HepG2 (cell line): ENCODE measurements at regions not wholly inside any gene's neighbourhood (a gene's known extent, or its start where the extent isn't known, plus 50 kb on each side); places are given as distances from the start of the nearest gene placed in this dataset.

Experiments used
- ATAC-seq: fragments of 200-7000 bp; cut with Tn5 transposase; 3 replicates; pipeline ENCODE4 v1.9.1; 2020; ENCODE audit warnings: mild to moderate bottlenecking, moderate library complexity
- BruUV-seq: library from RNA; stranded (reverse); fragments of 400-500 nt; replicated peaks from 2 replicates; lab custom pipeline; 2021; lab: Mats Ljungman, UMichigan
- CTCF ChIA-PET: fragments of 300-600 bp; formaldehyde crosslinking; extraction: SDS; loops from one replicate; lab custom pipeline; 2021; ENCODE audit warnings: low total read pairs, inconsistent platforms, low intra/inter-chr PET ratio; lab: Yijun Ruan, JAX
- POLR2A ChIA-PET: fragments of 350-600 bp; sonication (Branson Sonifier 250); formaldehyde crosslinking; loops from one replicate; lab custom pipeline; 2020; ENCODE audit warnings: antibody characterized with exemption, inconsistent platforms; lab: Yijun Ruan, JAX
- DNase-seq: peaks from one replicate; pipeline ENCODE4 v3.0.0-alpha.2; 2015; ENCODE audit warnings: low spot score
- FAIRE-seq: peaks from 3 replicates; lab custom pipeline; 2011; peaks lifted over from hg19 to GRCh38; lab: Jason Lieb, UNC
- H2AFZ ChIP-seq: one replicate; pipeline ENCODE4 v1.6.1; 2011; ENCODE audit warnings: low read length, inconsistent platforms
- H3K27ac ChIP-seq: fragments of 300-600 bp; 3 replicates; pipeline ENCODE4 v1.8.0; 2011; ENCODE audit warnings: mixed run types, mild to moderate bottlenecking, mixed read lengths, low read length, inconsistent platforms; ENCODE audit not compliant: insufficient read depth; ENCODE audit errors: extremely low read length
- H3K27me3 ChIP-seq, 2 experiments: fragments of 200-600 bp in 1 of 2; 2 replicates in 1 of 2; 3 replicates in 1 of 2; pipeline versions ENCODE4 v1.6.0 to v1.8.0; 2011; ENCODE audit warnings: low read length in 2 of 2, mild to moderate bottlenecking in 2 of 2, moderate library complexity in 2 of 2, inconsistent platforms in 1 of 2; ENCODE audit not compliant: insufficient read depth in 2 of 2, control insufficient read depth in 1 of 2
- H3K36me3 ChIP-seq, 2 experiments: fragments of 200-600 bp in 1 of 2; replicated peaks in 1 of 2; 2 replicates in 1 of 2; 3 replicates in 1 of 2; pipeline versions ENCODE4 v1.5.1 to v1.8.0; 2011; ENCODE audit warnings: low read length in 2 of 2, inconsistent platforms in 1 of 2; ENCODE audit not compliant: insufficient read depth in 2 of 2, control insufficient read depth in 1 of 2
- H3K4me1 ChIP-seq: 2 replicates; pipeline ENCODE4 v1.5.1; 2012; ENCODE audit warnings: low read length, inconsistent platforms; ENCODE audit not compliant: insufficient read depth
- H3K4me2 ChIP-seq: 2 replicates; pipeline ENCODE4 v1.6.0; 2011; ENCODE audit warnings: low read depth, low read length, inconsistent platforms
- H3K4me3 ChIP-seq, 3 experiments: fragments of 200-600 bp in 1 of 3; sonication (generic), shearing (Covaris generic) in 1 of 3; replicated peaks in 1 of 3; 2 replicates each; pipeline ENCODE4 v1.5.1; 2011 to 2016; ENCODE audit warnings: low read length in 3 of 3, inconsistent platforms in 2 of 3, low read depth in 2 of 3, mild to moderate bottlenecking in 2 of 3, control low read depth in 1 of 3, mixed read lengths in 1 of 3; ENCODE audit not compliant: insufficient read depth in 1 of 3
- H3K79me2 ChIP-seq: one replicate; pipeline ENCODE4 v1.6.1; 2011; ENCODE audit warnings: low read length, inconsistent platforms; ENCODE audit not compliant: insufficient read depth
- H3K9ac ChIP-seq: 2 replicates; pipeline ENCODE4 v1.6.0; 2011; ENCODE audit warnings: mild to moderate bottlenecking, low read depth, low read length, inconsistent platforms; ENCODE audit not compliant: insufficient read depth
- H3K9me3 ChIP-seq: 2 replicates; pipeline ENCODE4 v1.5.1; 2012; ENCODE audit warnings: mild to moderate bottlenecking, low read length
- H4K20me1 ChIP-seq: 2 replicates; pipeline ENCODE4 v1.6.0; 2011; ENCODE audit warnings: inconsistent platforms, mild to moderate bottlenecking, low read length, moderate library complexity; ENCODE audit not compliant: insufficient read depth
- NFIC ChIP-seq: IDR thresholded peaks from 2 replicates; pipeline ENCODE4 v1.6.1; 2012; ENCODE audit warnings: mild to moderate bottlenecking, low read length, inconsistent platforms
- ZFP62 ChIP-seq: sonication (generic); formaldehyde crosslinking; IDR thresholded peaks from 2 replicates; pipeline ENCODE4 v1.4.0; 2020; ENCODE audit warnings: missing genetic modification reagents
- ZNF329 ChIP-seq: sonication (generic); formaldehyde crosslinking; IDR thresholded peaks from 2 replicates; pipeline ENCODE4 v1.9.0; 2021; ENCODE audit warnings: low read depth, mild to moderate bottlenecking, missing genetic modification reagents
- ZNF496 ChIP-seq: sonication (generic); formaldehyde crosslinking; IDR thresholded peaks from 2 replicates; pipeline ENCODE4 v1.8.1; 2023; ENCODE audit warnings: mild to moderate bottlenecking, moderate library complexity, missing genetic modification reagents; ENCODE audit not compliant: insufficient replicate concordance
- ZNF605 ChIP-seq: sonication (generic); formaldehyde crosslinking; IDR thresholded peaks from 2 replicates; pipeline ENCODE4 v1.8.0; 2022; ENCODE audit warnings: mild to moderate bottlenecking, missing genetic modification reagents
- WGBS: methylation state at CpG from one replicate; pipeline ENCODE4 v1.1.6; 2017; ENCODE audit warnings: low lambda C conversion rate; 5-methylcytosine and 5-hydroxymethylcytosine counted together
- in situ Hi-C: cut with HindIII; loops from 2 replicates; pipeline ENCODE4 v1.10.0; 2017; ENCODE audit warnings: low pct_unique_long_range_greater_than_20kb; ENCODE audit not compliant: extremely low pct_ligation_motif_present
- intact Hi-C: fragments of 100-400 bp; cut with micrococcal nuclease; formaldehyde crosslinking; loops from one replicate; pipeline ENCODE4 v1.10.0; 2022; ENCODE audit not compliant: unreplicated experiment
- TF ChIP-seq, protein P1 (sequence below): sonication (generic); formaldehyde crosslinking; IDR thresholded peaks from 2 replicates; pipeline ENCODE4 v1.4.0; 2020; ENCODE audit warnings: missing genetic modification reagents
- TF ChIP-seq, protein P2 (sequence below): sonication (generic); formaldehyde crosslinking; IDR thresholded peaks from 2 replicates; pipeline ENCODE4 v1.5.1; 2020; ENCODE audit warnings: mild to moderate bottlenecking, missing genetic modification reagents, moderate library complexity
- TF ChIP-seq, protein P3 (sequence below): sonication (generic); formaldehyde crosslinking; IDR thresholded peaks from 2 replicates; pipeline ENCODE4 v1.8.0; 2022; ENCODE audit warnings: mild to moderate bottlenecking, missing genetic modification reagents, moderate library complexity

DNA sequence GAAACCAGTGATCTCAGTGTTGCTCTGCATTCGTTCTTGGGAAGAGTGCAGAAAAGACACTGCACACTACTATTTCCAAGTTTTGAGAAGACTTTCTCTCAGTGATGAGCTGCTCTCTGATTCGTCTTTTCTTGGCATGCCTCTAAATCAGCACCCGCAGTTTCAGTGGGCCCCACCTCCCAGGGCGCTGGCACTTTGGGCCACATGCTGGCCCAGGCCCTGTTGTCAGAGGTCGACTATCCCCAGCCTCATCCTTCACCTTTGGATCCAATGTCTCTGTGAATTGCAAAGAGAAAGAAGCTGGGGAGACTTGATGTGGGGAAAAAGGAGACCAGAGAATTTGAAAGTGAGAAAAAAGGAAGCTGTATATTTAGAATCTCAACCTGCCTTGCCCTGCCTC is 644.1 kb upstream of the PITX2 start:
- ChIA-PET POLR2A (no interaction called here), CTCF (no interaction called here)
- H3K27me3 ChIP-seq: no peaks in the 10 kb centered on the region; a peak in 1 of 5 replicates
- no peak overlapping the region for H3K9ac ChIP-seq
- WGBS: 1% methylated on average over 5 of the region's 5 CpGs
- ATAC-seq: no peak
- H3K4me3 ChIP-seq: no peak overlapping the region
- H2AFZ ChIP-seq: no peak overlapping the region
- in situ Hi-C loops (no loop called here), intact Hi-C loops (no loop called here)
- no peak for FAIRE-seq
- no peaks in the 10 kb centered on the region for H3K4me1 ChIP-seq
- BruUV-seq: no TSS peak
- no peaks in the 10 kb centered on the region for H4K20me1 ChIP-seq
- TF ChIP-seq ZFP62 (CRISPR knock-in tag) (no peak), NFIC (no peak), ZNF605 (no peak), ZNF329 (CRISPR knock-in tag) (no peak), ZNF496 (CRISPR knock-in tag) (no peak)
- TF ChIP-seq, protein P1, sequence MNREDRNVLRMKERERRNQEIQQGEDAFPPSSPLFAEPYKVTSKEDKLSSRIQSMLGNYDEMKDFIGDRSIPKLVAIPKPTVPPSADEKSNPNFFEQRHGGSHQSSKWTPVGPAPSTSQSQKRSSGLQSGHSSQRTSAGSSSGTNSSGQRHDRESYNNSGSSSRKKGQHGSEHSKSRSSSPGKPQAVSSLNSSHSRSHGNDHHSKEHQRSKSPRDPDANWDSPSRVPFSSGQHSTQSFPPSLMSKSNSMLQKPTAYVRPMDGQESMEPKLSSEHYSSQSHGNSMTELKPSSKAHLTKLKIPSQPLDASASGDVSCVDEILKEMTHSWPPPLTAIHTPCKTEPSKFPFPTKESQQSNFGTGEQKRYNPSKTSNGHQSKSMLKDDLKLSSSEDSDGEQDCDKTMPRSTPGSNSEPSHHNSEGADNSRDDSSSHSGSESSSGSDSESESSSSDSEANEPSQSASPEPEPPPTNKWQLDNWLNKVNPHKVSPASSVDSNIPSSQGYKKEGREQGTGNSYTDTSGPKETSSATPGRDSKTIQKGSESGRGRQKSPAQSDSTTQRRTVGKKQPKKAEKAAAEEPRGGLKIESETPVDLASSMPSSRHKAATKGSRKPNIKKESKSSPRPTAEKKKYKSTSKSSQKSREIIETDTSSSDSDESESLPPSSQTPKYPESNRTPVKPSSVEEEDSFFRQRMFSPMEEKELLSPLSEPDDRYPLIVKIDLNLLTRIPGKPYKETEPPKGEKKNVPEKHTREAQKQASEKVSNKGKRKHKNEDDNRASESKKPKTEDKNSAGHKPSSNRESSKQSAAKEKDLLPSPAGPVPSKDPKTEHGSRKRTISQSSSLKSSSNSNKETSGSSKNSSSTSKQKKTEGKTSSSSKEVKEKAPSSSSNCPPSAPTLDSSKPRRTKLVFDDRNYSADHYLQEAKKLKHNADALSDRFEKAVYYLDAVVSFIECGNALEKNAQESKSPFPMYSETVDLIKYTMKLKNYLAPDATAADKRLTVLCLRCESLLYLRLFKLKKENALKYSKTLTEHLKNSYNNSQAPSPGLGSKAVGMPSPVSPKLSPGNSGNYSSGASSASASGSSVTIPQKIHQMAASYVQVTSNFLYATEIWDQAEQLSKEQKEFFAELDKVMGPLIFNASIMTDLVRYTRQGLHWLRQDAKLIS (CRISPR knock-in tag): no peak
- TF ChIP-seq, protein P2, sequence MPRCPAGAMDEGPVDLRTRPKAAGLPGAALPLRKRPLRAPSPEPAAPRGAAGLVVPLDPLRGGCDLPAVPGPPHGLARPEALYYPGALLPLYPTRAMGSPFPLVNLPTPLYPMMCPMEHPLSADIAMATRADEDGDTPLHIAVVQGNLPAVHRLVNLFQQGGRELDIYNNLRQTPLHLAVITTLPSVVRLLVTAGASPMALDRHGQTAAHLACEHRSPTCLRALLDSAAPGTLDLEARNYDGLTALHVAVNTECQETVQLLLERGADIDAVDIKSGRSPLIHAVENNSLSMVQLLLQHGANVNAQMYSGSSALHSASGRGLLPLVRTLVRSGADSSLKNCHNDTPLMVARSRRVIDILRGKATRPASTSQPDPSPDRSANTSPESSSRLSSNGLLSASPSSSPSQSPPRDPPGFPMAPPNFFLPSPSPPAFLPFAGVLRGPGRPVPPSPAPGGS (CRISPR knock-in tag): no peak
- TF ChIP-seq, protein P3, sequence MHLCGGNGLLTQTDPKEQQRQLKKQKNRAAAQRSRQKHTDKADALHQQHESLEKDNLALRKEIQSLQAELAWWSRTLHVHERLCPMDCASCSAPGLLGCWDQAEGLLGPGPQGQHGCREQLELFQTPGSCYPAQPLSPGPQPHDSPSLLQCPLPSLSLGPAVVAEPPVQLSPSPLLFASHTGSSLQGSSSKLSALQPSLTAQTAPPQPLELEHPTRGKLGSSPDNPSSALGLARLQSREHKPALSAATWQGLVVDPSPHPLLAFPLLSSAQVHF (CRISPR knock-in tag): no peak
- H3K27ac ChIP-seq: no peak overlapping the region
- H3K36me3 ChIP-seq: no peaks in the 10 kb centered on the region
- DNase-seq: no peak
- H3K9me3 ChIP-seq: no peaks in the 10 kb centered on the region
- no peaks in the 10 kb centered on the region for H3K79me2 ChIP-seq
- H3K4me2 ChIP-seq: no peak overlapping the region
